GM12875 (cell line): ENCODE measurements at regions not wholly inside any gene's neighbourhood (a gene's known extent, or its start where the extent isn't known, plus 50 kb on each side); places are given as distances from the start of the nearest gene placed in this dataset.
"Not testable (repeated sequence)": the region's sequence is repeated elsewhere in the genome, so short reads cannot be mapped to it uniquely, and the experiment has no call there.

Experiments used
- H3K4me3 ChIP-seq: one replicate; pipeline ENCODE4 v1.5.1; 2011; ENCODE audit warnings: low read depth, low read length, control low read depth
- TF ChIP-seq, protein P1 (sequence below): IDR thresholded peaks from 2 replicates; pipeline ENCODE4 v1.5.1; 2011; ENCODE audit warnings: low read depth, mild to moderate bottlenecking, control low read depth, inconsistent platforms, low read length, moderate library complexity, borderline replicate concordance; ENCODE audit not compliant: insufficient read depth

DNA sequence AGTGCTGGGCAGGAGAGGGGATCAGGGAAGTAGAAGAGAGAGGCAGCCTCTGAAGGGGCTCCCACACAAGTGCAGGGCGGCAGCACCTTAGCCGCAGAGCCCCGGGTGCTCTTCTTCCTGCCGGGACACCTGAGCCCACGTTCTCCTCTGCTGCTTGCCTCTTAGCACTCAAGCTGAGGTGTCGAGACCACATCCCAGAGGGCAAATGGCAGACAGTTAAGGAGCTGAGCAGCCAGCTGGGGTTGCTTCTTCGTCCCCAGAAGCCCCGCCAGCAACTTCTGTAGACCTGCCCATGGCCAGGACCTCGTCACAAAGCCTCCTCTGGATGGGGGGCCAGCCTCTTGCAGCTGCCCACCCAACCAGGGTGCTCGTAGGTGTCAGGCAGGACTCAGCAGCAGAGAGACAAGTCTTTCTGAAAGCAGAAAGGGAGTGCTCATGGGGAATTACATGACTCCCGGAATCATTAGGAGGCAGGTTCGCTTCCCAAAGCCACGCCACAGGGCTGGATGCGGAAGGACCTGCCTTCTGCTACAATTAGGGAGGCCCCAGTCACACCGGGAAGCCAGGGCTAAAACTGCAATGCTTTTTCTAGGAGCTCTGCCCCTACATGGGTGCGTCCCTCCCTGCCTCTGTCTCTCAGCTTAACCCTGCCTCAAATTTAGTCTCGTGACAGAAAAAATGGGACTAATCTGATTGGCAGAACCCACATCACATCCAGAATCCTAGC lies 141.4 kb upstream of the RAB4A start:
- TF ChIP-seq, protein P1, sequence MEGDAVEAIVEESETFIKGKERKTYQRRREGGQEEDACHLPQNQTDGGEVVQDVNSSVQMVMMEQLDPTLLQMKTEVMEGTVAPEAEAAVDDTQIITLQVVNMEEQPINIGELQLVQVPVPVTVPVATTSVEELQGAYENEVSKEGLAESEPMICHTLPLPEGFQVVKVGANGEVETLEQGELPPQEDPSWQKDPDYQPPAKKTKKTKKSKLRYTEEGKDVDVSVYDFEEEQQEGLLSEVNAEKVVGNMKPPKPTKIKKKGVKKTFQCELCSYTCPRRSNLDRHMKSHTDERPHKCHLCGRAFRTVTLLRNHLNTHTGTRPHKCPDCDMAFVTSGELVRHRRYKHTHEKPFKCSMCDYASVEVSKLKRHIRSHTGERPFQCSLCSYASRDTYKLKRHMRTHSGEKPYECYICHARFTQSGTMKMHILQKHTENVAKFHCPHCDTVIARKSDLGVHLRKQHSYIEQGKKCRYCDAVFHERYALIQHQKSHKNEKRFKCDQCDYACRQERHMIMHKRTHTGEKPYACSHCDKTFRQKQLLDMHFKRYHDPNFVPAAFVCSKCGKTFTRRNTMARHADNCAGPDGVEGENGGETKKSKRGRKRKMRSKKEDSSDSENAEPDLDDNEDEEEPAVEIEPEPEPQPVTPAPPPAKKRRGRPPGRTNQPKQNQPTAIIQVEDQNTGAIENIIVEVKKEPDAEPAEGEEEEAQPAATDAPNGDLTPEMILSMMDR, result no peak
- no peak overlapping the region for H3K4me3 ChIP-seq

DNA sequence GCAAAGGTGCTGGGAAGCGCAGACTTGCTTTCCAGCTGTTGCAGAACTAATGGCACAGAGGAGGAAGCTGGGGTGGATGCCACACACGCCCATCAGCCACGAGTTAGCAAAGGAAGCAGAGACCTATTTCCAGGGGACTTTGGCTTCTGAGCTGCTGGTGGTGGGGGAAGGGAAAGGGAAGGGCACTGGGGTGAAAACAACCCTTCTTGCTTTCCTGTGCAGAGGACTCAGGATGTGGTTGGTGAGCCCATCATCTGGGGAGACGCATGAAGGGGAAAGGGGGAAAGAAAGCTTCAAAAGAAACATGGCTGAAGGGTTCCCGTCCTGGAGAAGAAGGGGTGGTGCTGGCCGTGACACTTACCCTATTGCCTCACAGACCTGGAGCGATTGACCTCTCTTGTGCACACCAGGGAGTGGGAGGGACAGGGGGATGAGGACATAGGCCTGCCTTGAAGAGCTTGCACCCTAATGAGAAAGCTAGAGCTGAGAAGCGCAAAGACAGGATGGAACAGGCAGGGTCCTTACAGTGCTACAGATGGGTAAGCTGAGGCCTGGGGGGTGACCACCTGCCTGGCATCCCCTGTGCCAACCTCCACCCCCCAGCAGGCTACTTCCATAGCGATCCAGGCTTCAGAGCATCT lies 140.8 kb upstream of the RAB4A start:
- TF ChIP-seq, protein P1, result no peak
- H3K4me3 ChIP-seq, result no peak overlapping the region

DNA sequence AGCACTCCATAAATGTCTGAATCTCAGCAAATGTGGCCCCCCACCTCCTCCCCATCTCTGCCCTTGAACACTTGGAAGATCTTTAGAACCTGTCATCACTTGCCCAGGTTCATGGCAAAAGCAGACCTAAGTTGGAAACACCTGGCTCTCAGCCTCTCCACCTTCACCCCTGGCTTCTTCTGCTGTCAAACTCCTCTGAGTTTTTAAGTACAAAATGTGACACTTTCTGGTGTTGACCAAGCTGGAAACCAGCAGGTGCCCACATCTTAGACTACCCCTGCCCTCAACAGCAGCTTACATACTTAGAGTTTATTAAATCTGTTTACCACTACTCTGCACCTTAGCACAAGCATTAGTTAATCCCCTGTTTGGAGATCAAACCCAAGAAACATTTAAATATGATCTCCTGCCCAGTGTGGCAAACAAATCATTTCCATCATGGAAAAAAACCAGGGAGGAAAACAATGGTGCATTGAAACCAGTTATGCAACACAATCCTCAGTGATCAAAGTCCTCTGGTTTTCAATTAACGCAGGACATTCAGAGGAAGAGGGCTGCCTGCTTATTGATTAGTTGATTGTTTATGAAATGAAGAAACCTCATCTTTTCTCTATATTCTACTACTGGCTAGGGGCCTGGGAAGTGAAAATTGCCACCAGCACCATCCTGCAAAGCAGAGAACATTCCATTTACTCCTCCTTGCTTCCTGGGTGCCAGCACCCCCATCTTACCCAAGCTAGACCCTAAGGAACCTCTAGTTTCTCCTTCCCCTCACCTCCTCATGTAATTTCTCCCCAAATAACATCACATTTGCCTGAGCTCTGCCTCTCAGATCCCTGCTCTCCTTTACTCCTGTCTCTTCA lies 139.4 kb upstream of the RAB4A start:
- TF ChIP-seq, protein P1, result no peak
- H3K4me3 ChIP-seq, result no peak overlapping the region

DNA sequence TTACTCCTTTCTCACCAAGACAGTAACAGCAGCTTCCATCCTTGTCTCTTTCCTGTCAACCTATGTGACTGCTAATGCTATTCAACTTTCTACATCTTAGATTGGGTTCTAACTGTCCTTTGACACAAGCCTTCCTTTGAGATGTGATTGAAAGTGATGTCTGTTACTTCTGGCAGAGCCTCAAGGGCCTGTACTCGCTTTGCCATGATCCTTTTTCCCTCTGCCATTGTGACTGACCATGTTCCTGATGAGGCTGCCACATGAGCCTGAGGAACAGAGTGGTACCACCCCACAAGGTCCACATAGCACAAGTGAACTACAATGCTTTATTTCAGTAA lies 138.8 kb upstream of the RAB4A start:
- no peak overlapping the region for H3K4me3 ChIP-seq
- TF ChIP-seq, protein P1, result no peak

DNA sequence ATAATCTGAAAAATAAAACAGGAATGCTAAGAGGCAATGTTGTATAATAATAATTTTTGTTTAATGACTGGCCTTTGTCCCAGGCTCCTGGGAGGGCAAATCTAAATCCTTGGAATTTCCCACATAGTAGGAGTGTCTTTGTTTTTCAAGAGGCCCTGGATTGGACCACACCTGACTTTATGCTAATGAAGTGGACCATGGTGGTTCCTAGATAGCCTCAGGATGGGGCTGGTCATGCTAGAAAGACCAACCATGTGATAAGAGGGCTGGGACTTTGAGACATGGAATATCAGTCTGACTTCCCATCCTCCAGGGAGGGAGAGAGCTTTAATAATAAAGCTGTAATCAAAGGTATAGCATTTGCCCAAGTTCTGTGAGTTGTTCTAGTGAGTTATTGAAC lies 138.2 kb upstream of the RAB4A start:
- TF ChIP-seq, protein P1, result no peak
- H3K4me3 ChIP-seq, result no peak overlapping the region

DNA sequence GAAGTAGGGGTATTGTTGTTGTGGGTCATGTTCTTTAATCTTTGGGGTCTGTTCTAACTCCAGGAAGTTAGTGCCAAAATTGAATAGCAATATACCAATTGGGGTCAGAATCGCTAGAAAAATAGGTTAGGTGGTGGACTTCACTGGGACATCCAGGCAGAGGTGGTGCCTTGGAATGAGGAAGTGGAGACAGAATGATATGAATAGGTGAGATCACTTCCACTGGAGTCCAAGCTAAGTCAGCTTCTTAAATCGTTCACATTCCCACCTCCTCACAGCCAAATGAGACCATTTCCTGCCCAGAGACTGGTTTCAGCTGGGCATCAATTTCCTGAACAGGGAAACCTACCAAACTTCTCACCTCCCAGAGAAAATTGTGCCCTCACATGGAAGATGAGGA lies 137.8 kb upstream of the RAB4A start:
- H3K4me3 ChIP-seq, result no peak overlapping the region
- TF ChIP-seq, protein P1, result no peak

DNA sequence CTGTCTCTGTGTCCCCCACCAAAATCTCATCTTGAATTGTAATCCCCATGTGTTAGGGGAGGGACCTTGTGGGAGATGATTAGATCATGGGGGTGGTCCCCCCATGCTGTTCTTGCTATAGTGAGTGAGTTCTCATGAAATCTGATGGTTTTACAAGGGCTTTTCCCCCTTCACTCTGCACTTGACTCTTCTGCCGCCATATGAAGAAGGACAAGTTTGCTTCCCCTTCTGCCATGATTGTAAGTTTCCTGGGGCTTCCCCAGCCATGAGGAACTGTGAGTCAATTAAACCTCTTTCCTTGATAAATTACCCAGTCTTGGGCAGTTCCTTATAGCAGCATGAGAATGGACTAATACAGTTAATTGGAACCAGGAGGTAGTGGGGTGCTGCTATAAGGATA lies 137.1 kb upstream of the RAB4A start:
- TF ChIP-seq, protein P1, result no peak
- H3K4me3 ChIP-seq, result no peak overlapping the region

DNA sequence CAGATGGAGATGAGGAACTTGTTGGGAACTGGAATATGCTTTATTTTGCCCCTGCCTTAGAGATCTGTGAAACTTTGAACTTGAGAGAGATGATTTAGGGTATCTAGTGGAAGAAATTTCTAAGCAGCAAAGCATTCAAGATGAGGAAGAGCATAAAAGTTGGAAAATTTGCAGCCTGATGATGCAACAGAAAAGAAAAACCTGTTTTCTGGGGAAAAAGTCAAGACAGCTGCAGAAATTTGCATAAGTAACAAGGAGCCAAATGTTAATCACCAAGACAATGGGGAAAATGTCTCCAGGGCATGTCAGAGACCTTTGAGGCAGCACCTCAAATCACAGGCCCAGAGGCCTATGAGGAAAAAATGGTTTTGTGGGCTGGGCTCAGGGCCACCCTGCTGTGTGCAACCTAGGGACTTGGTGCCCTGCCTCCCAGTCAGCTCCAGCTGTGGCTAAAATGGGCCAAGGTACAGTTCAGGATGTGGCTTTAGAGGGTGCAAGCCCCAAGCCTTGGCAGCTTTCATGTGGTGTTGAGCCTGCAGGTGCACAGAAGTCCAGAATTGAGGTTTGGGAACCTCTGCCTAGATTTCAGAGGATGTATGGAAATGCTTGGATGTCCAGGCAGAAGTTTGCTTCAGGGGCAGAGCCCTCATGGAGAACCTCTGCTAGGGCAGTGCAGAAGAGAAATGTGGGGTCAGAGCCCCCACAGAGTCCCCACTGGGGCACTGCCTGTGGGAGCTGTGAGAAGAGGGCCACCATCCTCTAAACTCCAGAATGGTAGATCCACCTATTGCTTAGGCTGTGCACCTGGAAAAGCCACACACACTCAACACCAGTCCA lies 136.3 kb upstream of the RAB4A start:
- not testable (repeated sequence) for H3K4me3 ChIP-seq
